Tibial artery (tissue), 4 donors: ENCODE measurements at regions not wholly inside any gene's neighbourhood (a gene's known extent, or its start where the extent isn't known, plus 50 kb on each side); places are given as distances from the start of the nearest gene placed in this dataset.

ENCODE experiments used
- DNase-seq, 2 donors: peaks; one replicate each; pipeline ENCODE4 v3.0.0-alpha.2; 2019
- H3K27ac ChIP-seq, 2 donors: fragments of 200-600 bp; sonication (generic) in 1 of 2; 1 replicate in 1 of 2; 2 replicates in 1 of 2; pipeline ENCODE4 v1.5.1; 2018 to 2019; ENCODE audit warnings: mild to moderate bottlenecking in 1 of 2
- H3K27me3 ChIP-seq, 2 donors: fragments of 200-600 bp; sonication (generic) in 1 of 2; one replicate each; pipeline versions ENCODE4 v1.5.1 to v1.6.0; 2016 to 2019
- H3K36me3 ChIP-seq, 3 donors: fragments of 200-600 bp; sonication (generic) in 2 of 3; one replicate each; pipeline ENCODE4 v1.5.1; 2016 to 2019; ENCODE audit warnings: mild to moderate bottlenecking in 2 of 3
- H3K4me1 ChIP-seq, 4 donors: fragments of 200-600 bp; sonication (generic) in 2 of 4; 1 replicate in 3 of 4; 2 replicates in 1 of 4; pipeline ENCODE4 v1.5.1; 2016 to 2019
- H3K4me3 ChIP-seq, 2 donors: fragments of 200-600 bp; sonication (generic) in 1 of 2; 1 replicate in 1 of 2; 2 replicates in 1 of 2; pipeline ENCODE4 v1.5.1; 2018 to 2019; ENCODE audit warnings: mild to moderate bottlenecking in 2 of 2
- H3K9me3 ChIP-seq, 3 donors: fragments of 200-600 bp; sonication (generic) in 1 of 3; one replicate each; pipeline ENCODE4 v1.5.1; 2016 to 2019
- CTCF ChIP-seq, 2 experiments: fragments of 200-600 bp in 1 of 2; fragments of 450-650 bp in 1 of 2; IDR thresholded peaks; one replicate each; pipeline ENCODE4 v1.5.1; 2017 to 2019; ENCODE audit warnings: antibody characterized with exemption in 2 of 2, mild to moderate bottlenecking in 1 of 2, moderate library complexity in 1 of 2
- intact Hi-C: fragments of 100-400 bp; cut with DNase I; formaldehyde crosslinking; loops from one replicate; pipeline ENCODE4 v1.15.0; 2023; ENCODE audit warnings: low total_unique reads

GRCh38 chr12:127175361-127175760 lies 1091.6 kb upstream of the TMEM132C start:
- H3K36me3 ChIP-seq, result no peaks in the 10 kb centered on the region
- intact Hi-C loops, result no loop called here
- DNase-seq, result no peak
- H3K9me3 ChIP-seq, result peaks cover 0 to 13% (median 10%) of the 10 kb centered on the region in 3 donors
- H3K27me3 ChIP-seq, result no peaks in the 10 kb centered on the region
- TF ChIP-seq CTCF (IDR thresholded peaks at IDR 0.05), result no peak
- no peak overlapping the region for H3K27ac ChIP-seq
- no peaks in the 10 kb centered on the region for H3K4me1 ChIP-seq
- H3K4me3 ChIP-seq, result no peak overlapping the region

GRCh38 chr12:127176804-127177203 lies 1090.2 kb upstream of the TMEM132C start:
- H3K27ac ChIP-seq, result no peak overlapping the region
- no peaks in the 10 kb centered on the region for H3K4me1 ChIP-seq
- TF ChIP-seq CTCF (IDR thresholded peaks at IDR 0.05), result no peak
- no peaks in the 10 kb centered on the region for H3K36me3 ChIP-seq
- peaks cover 0 to 13% (median 10%) of the 10 kb centered on the region in 3 donors for H3K9me3 ChIP-seq
- H3K4me3 ChIP-seq, result no peak overlapping the region
- intact Hi-C loops, result no loop called here
- no peak for DNase-seq
- H3K27me3 ChIP-seq, result no peaks in the 10 kb centered on the region

- no peaks in the 10 kb centered on the region for H3K4me1 ChIP-seq
- H3K27ac ChIP-seq, result no peak overlapping the region
- no peaks in the 10 kb centered on the region for H3K36me3 ChIP-seq
- intact Hi-C loops, result no loop called here
- no peaks in the 10 kb centered on the region for H3K27me3 ChIP-seq
- no peak overlapping the region for H3K4me3 ChIP-seq
- peaks cover 0 to 13% (median 10%) of the 10 kb centered on the region in 3 donors for H3K9me3 ChIP-seq
- no peak for TF ChIP-seq CTCF (IDR thresholded peaks at IDR 0.05)
- DNase-seq, result no peak
Measured at GRCh38 chr12:127178052-127178451, 1088.9 kb upstream of the TMEM132C start.

GRCh38 chr12:127178463-127178862 lies 1088.5 kb upstream of the TMEM132C start:
- no peak overlapping the region for H3K27ac ChIP-seq
- no peak for TF ChIP-seq CTCF (IDR thresholded peaks at IDR 0.05)
- no peaks in the 10 kb centered on the region for H3K4me1 ChIP-seq
- peaks cover 0 to 13% (median 10%) of the 10 kb centered on the region in 3 donors for H3K9me3 ChIP-seq
- H3K36me3 ChIP-seq, result no peaks in the 10 kb centered on the region
- no peaks in the 10 kb centered on the region for H3K27me3 ChIP-seq
- DNase-seq, result no peak
- intact Hi-C loops, result no loop called here
- H3K4me3 ChIP-seq, result no peak overlapping the region

- Histone ChIP-seq H3K27ac (no peak overlapping the region), H3K36me3 (no peaks in the 10 kb centered on the region), H3K9me3 (peaks cover 0 to 13% (median 10%) of the 10 kb centered on the region in 3 donors), H3K4me1 (no peaks in the 10 kb centered on the region), H3K27me3 (no peaks in the 10 kb centered on the region), H3K4me3 (no peak overlapping the region)
- TF ChIP-seq CTCF (IDR thresholded peaks at IDR 0.05), result no peak
- DNase-seq, result peak in 1 of 2 donors; percentile 32
- intact Hi-C loops, result no loop called here
Measured at GRCh38 chr12:127179176-127179575, 1087.8 kb upstream of the TMEM132C start.

- no peak overlapping the region for H3K4me3 ChIP-seq
Measured at GRCh38 chr12:127182018-127182417, 1085.0 kb upstream of the TMEM132C start.

More at GRCh38 chr12:127182018-127182417, 1085.0 kb upstream of the TMEM132C start:
- Histone ChIP-seq H3K36me3 (no peaks in the 10 kb centered on the region), H3K27me3 (no peaks in the 10 kb centered on the region), H3K27ac (no peak overlapping the region), H3K4me1 (no peaks in the 10 kb centered on the region), H3K9me3 (peaks cover 0 to 6% (median 2%) of the 10 kb centered on the region in 3 donors)
- no peak for TF ChIP-seq CTCF (IDR thresholded peaks at IDR 0.05)
- intact Hi-C loops, result no loop called here
- DNase-seq, result no peak
